HG03025 (cell line): ENCODE measurements at regions not wholly inside any gene's neighbourhood (a gene's known extent, or its start where the extent isn't known, plus 50 kb on each side); places are given as distances from the start of the nearest gene placed in this dataset.

Source experiments
- ATAC-seq: cut with Tn5 transposase; IDR thresholded peaks from one replicate; pipeline ENCODE4 v1.9.1; 2021; ENCODE audit warnings: mild to moderate bottlenecking, moderate library complexity; ENCODE audit not compliant: unreplicated experiment, low FRiP score

- ATAC-seq = no peak
Observed at GRCh38 chrX:6707497-6707896, 172.6 kb upstream of the VCX3A start.

DNA sequence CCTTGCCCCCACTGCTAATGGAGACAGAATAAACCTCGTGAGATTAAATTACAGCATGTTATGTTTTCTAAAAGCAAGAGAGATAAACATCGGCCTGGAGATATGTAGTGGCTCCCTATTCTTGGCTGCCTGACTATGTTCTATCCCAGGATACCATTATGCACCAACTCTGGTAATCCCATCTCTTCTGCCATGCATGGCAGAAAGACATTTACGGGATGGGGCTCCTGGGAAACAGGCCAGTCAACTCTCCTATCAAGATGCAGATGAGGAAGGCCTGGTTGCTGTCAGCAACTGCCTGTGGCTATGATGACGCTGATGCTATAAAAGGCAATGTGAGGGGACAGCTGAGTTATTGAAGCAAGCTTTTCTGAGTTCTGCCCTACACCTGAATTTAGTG, 166.2 kb upstream of the VCX3A start:
- ATAC-seq = no peak

DNA sequence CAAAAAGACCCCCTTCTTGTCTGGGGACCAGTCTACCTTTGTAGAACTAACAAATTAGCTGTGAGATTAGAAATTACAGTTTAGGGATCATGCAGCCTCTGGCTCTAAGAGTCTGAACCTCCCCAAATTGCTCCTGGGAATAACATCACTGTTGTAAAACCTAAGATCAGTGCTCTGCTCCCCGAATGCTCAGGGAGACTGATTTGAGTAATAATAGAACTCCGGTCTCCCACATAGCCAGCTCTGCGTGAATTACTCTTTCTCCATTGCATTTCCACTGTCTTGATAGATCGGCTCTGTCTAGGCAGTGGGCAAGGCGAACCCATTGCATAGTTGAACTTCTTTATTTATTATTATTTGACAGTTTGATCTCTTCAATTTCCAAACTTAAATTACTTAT, 160.8 kb upstream of the VCX3A start:
- no peak for ATAC-seq

- ATAC-seq = no peak
Observed at GRCh38 chrX:6694977-6695376, 160.1 kb upstream of the VCX3A start.

DNA sequence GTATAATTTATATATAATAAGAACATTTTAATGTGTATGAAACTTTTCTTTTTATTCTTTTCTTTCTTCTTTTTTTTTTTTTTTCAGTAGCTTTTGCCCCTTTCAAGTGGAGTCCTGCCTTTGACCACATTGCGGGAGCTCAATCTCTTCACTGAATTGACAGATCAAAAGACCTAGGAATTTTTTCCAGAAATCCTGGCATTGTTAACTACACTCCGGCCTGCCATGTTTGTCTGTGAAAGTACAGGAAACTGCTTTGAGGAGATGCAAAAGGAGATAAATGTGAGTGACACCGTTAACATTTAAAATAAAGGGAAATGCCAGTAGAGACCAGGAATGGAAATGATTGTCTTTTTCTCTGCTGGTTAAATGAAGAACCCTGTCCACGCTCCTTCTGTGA, 159.3 kb upstream of the VCX3A start:
- ATAC-seq = no peak

DNA sequence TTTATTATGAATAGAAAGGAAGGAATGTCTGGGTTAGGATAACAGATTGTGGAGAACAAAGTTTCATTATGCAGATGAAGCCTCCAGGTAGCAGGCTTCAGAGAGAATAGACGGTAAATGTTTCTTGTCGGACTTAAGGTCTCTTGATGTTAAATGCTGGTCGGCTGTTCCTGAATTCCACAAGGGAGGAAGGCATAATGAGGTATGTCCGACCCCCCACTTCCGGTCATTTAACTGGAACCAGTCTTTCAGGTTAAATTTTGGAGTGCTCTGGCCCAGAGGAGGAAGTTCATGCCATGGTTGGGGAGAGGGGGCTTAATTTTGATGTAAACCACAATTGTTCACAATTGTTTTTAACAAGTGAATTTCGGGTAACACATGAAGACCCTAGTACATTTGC, 158.1 kb upstream of the VCX3A start:
- ATAC-seq = no peak

- ATAC-seq = no peak
Observed at GRCh38 chrX:6685489-6685888, 150.6 kb upstream of the VCX3A start.

DNA sequence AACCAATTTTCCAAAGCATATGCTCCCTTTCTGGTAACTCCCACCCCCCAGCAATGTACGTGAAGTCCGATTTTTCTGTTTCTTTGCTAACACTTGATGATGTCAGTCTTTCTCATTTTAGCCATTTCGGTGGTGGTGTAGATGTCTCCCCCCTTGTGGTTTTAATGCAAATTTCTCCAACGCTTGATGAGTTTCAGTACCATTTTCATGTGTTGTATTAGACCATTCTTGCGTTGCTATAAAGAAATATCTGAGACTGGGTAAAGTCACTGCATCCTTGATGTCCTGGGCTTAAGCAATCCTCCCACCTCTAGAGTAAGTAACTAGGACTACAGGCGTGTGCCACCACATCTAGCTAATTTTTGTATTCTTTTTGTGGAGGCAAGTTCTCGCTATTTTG, 148.4 kb upstream of the VCX3A start:
- ATAC-seq = no peak

GRCh38 chrX:6681521-6682145, 146.7 kb upstream of the VCX3A start:
- no peak for ATAC-seq

- ATAC-seq = no peak
Observed at GRCh38 chrX:6679988-6680387, 145.1 kb upstream of the VCX3A start.

GRCh38 chrX:6679550-6679949, 144.6 kb upstream of the VCX3A start:
- no peak for ATAC-seq

GRCh38 chrX:6678313-6678712, 143.4 kb upstream of the VCX3A start:
- ATAC-seq = no peak

DNA sequence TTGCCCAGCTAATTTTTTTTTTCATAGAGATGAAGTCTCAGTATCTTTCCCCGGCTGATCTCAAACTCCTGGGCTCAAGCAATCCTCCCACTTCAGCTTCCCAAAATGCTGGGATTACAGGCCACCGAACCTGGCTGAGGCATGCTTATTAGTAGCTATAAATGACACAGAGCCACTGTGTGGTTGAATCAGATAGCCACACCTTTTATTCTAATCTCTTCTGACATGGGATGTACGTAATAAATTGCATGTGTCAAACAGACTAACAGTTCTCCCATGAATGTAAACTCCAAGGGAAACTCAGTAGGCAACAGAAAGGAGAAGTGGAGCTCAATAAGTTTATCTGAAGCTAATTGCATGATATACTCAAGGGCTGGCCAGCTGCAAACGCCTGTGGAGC, 139.8 kb upstream of the VCX3A start:
- no peak for ATAC-seq

- ATAC-seq = no peak
Observed at GRCh38 chrX:6667048-6667768, 132.3 kb upstream of the VCX3A start.

- ATAC-seq = no peak
Observed at GRCh38 chrX:6666624-6667023, 131.7 kb upstream of the VCX3A start.

DNA sequence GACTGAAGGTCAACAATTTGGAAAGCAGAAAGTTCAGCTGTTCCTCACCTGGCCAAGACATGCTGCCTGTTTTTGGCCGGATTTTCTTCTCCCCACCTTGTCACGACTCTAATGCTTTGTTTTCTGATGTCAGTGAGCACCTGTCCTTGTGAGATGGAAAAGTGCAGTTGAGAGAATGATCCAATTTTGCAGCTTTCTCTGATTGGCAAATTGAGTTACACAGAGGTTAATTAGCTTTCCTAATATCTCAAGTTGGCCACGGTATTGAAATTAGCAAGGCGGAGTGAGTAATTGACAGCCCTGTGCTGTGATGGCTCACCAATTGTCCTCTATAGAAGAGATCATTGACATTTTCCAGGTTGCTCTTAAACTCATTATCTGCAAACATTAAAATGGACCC, 126.8 kb upstream of the VCX3A start:
- no peak for ATAC-seq

- no peak for ATAC-seq
Observed at GRCh38 chrX:6660567-6661264, 125.8 kb upstream of the VCX3A start.

DNA sequence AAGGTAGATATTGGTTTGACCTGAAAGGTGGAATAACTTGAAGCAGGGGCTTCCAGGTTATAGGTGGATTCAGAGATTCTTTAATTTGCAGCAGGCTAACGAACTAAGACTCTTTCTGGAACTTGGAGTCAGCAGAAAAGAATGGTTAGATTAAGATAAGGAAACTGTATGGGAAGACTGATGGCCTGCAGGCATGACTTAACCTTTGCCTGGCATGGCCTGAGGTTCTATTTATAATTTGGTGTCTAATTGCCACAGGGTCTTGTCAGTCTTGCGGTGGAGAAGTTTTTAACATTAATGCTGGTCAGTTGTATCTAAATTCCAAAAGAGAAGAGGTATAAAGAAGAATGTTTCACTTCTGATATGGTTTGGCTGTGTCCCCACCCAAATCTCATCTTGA, 110.3 kb upstream of the VCX3A start:
- ATAC-seq = no peak

DNA sequence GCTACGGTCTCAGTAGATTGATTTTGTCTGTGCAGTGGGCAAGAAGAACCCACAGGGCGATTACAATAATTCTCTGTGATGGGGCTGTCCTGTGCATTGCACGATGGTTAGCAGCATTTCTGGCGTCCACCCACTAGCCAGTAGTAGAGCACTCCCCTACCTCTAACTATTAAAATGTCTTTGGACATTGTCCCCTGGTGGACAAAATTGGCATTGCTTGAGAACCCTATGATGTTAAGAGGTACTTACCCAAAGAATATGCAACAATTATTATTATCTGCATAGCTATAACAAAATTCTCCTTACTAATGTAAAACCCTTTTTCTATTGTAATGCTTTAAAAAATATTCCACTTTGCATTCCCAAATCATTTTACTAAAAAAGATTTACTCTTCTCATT, 109.5 kb upstream of the VCX3A start:
- ATAC-seq = no peak

DNA sequence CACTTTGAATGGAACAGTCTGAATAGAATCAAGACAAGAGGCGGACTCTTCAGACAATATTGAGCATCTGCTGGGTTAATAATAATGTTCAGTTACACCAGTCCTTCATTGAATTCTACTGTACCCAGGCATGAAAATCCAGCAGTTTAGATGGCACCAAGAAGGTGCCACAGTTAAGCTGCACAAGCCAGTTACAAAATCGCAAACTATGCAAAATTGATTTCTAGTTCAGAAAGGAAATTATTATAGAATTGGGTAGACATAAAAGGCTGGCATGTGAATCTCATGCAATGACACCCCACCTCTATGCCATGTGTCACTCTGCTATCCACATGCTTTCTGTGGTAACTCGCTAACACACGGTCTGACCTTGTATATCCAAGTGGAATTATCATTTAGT, 105.8 kb upstream of the VCX3A start:
- no peak for ATAC-seq

GRCh38 chrX:6614506-6614905, 79.6 kb upstream of the VCX3A start:
- no peak for ATAC-seq
